GM23338 (cell line): ENCODE measurements at regions not wholly inside any gene's neighbourhood (a gene's known extent, or its start where the extent isn't known, plus 50 kb on each side); places are given as distances from the start of the nearest gene placed in this dataset.
A peak's percentile ranks its signal among the peaks of the same experiment; 100 is the strongest.

Experiments
- ATAC-seq: fragments of 200-7000 bp; cut with Tn5 transposase; 3 replicates; pipeline ENCODE4 v1.9.1; 2020
- DNase-seq: peaks from one replicate; pipeline ENCODE4 v3.0.0-alpha.2; 2015; ENCODE audit warnings: low spot score
- H2AFZ ChIP-seq: fragments of 200-600 bp; sonication (generic); 2 replicates; pipeline ENCODE4 v1.8.0; 2016; ENCODE audit warnings: antibody characterized with exemption, mild to moderate bottlenecking, moderate library complexity
- H3F3A ChIP-seq: fragments of 200-600 bp; sonication (generic); replicated peaks from 2 replicates; pipeline ENCODE4 v1.8.0; 2017; ENCODE audit warnings: antibody characterized with exemption, mixed run types, low read depth
- H3K27ac ChIP-seq: fragments of 200-600 bp; sonication (generic); 2 replicates; pipeline ENCODE4 v1.6.1; 2016; ENCODE audit warnings: low read depth
- H3K27me3 ChIP-seq: fragments of 200-600 bp; sonication (generic); 2 replicates; pipeline ENCODE4 v1.8.0; 2016; ENCODE audit warnings: mild to moderate bottlenecking, mixed run types, moderate library complexity; ENCODE audit not compliant: insufficient read depth
- H3K36me3 ChIP-seq: fragments of 200-600 bp; sonication (generic); 2 replicates; pipeline ENCODE4 v1.8.0; 2016; ENCODE audit warnings: mild to moderate bottlenecking; ENCODE audit not compliant: insufficient read depth
- H3K4me1 ChIP-seq: fragments of 200-600 bp; sonication (generic); 2 replicates; pipeline ENCODE4 v1.8.0; 2016; ENCODE audit warnings: mild to moderate bottlenecking, moderate library complexity; ENCODE audit not compliant: insufficient read depth
- H3K4me2 ChIP-seq: fragments of 200-600 bp; sonication (generic); 2 replicates; pipeline ENCODE4 v1.7.1; 2017; ENCODE audit warnings: mixed run types
- H3K4me3 ChIP-seq: fragments of 200-600 bp; sonication (generic); 2 replicates; pipeline ENCODE4 v1.6.1; 2016; ENCODE audit warnings: mixed run types
- H3K79me2 ChIP-seq: fragments of 200-600 bp; sonication (generic); replicated peaks from 2 replicates; pipeline ENCODE4 v1.8.0; 2017; ENCODE audit warnings: mild to moderate bottlenecking; ENCODE audit not compliant: insufficient read depth
- H3K9me2 ChIP-seq: fragments of 200-600 bp; sonication (generic); 2 replicates; pipeline ENCODE4 v1.8.0; 2017; ENCODE audit not compliant: insufficient read depth
- H4K20me1 ChIP-seq: fragments of 200-600 bp; sonication (generic); replicated peaks from 2 replicates; pipeline ENCODE4 v1.8.0; 2017; ENCODE audit warnings: mild to moderate bottlenecking; ENCODE audit not compliant: insufficient read depth
- H3K27ac Mint-ChIP-seq: 2 replicates; pipeline ENCODE4 v1.8.0; 2020; ENCODE audit warnings: inconsistent platforms, mild to moderate bottlenecking, moderate library complexity, mixed read lengths
- H3K27me3 Mint-ChIP-seq: 3 replicates; pipeline ENCODE4 v1.8.0; 2022; ENCODE audit warnings: low read depth, mild to moderate bottlenecking, moderate library complexity, mixed read lengths, inconsistent platforms; ENCODE audit not compliant: insufficient read depth, poor library complexity
- H3K36me3 Mint-ChIP-seq: 3 replicates; pipeline ENCODE4 v1.8.0; 2021; ENCODE audit warnings: low read depth, mild to moderate bottlenecking, inconsistent platforms, moderate library complexity, mixed read lengths
- H3K4me1 Mint-ChIP-seq: 3 replicates; pipeline ENCODE4 v1.8.0; 2020; ENCODE audit warnings: mild to moderate bottlenecking, inconsistent platforms, mixed read lengths
- H3K4me3 Mint-ChIP-seq: 3 replicates; pipeline ENCODE4 v1.8.0; 2021; ENCODE audit warnings: moderate library complexity, mild to moderate bottlenecking, inconsistent platforms, mixed read lengths
- H3K9me3 Mint-ChIP-seq: 3 replicates; pipeline ENCODE4 v1.8.0; 2020; ENCODE audit warnings: moderate library complexity, mild to moderate bottlenecking, inconsistent platforms, mixed read lengths
- CREB1 ChIP-seq: fragments of 250-450 bp; sonication (Bioruptor Pico); IDR thresholded peaks from 2 replicates; pipeline ENCODE4 v1.5.0; 2020; ENCODE audit warnings: low read depth, mild to moderate bottlenecking, moderate library complexity
- EZH2 ChIP-seq: fragments of 200-600 bp; sonication (generic); IDR thresholded peaks from one replicate; pipeline ENCODE4 v1.8.0; 2017; ENCODE audit warnings: antibody characterized with exemption, mild to moderate bottlenecking, low read depth; ENCODE audit not compliant: unreplicated experiment
- EZH2phosphoT487 ChIP-seq: fragments of 200-600 bp; sonication (generic); IDR thresholded peaks from one replicate; pipeline ENCODE4 v1.8.1; 2018; ENCODE audit warnings: antibody characterized with exemption; ENCODE audit not compliant: unreplicated experiment
- JUNB ChIP-seq: IDR thresholded peaks from one replicate; pipeline ENCODE4 v1.6.1; 2016; ENCODE audit warnings: antibody characterized with exemption; ENCODE audit not compliant: unreplicated experiment
- NANOG ChIP-seq: IDR thresholded peaks from 2 replicates; pipeline ENCODE4 v1.6.1; 2016; ENCODE audit warnings: antibody characterized with exemption, borderline replicate concordance
- POLR2AphosphoS5 ChIP-seq: IDR thresholded peaks from 2 replicates; pipeline ENCODE4 v1.6.1; 2016; ENCODE audit warnings: antibody characterized with exemption, low read depth
- STAT1 ChIP-seq: IDR thresholded peaks from one replicate; pipeline ENCODE4 v1.6.1; 2016; ENCODE audit warnings: antibody characterized with exemption; ENCODE audit not compliant: unreplicated experiment
- ZNF114 ChIP-seq: fragments of 250-450 bp; sonication (Bioruptor Pico); IDR thresholded peaks from 2 replicates; pipeline ENCODE4 v1.5.0; 2020; ENCODE audit warnings: mild to moderate bottlenecking, moderate library complexity
- ZNF331 ChIP-seq: fragments of 250-450 bp; sonication (Bioruptor Pico); IDR thresholded peaks from 2 replicates; pipeline ENCODE4 v1.5.0; 2020; ENCODE audit warnings: low read depth, mild to moderate bottlenecking, moderate library complexity
- TF ChIP-seq, protein P1 (sequence below): fragments of 250-450 bp; sonication (Bioruptor Pico); IDR thresholded peaks from 2 replicates; pipeline ENCODE4 v1.5.0; 2020; ENCODE audit warnings: mild to moderate bottlenecking, moderate library complexity
- TF ChIP-seq, protein P2 (sequence below): IDR thresholded peaks from one replicate; pipeline ENCODE4 v1.6.1; 2018; ENCODE audit warnings: antibody characterized with exemption; ENCODE audit not compliant: unreplicated experiment
- TF ChIP-seq, protein P3 (sequence below), 2 experiments: fragments of 200-600 bp in 1 of 2; sonication (generic) in 1 of 2; conservative IDR thresholded peaks; 2 replicates each; pipeline versions ENCODE4 v1.5.1 to v1.6.1; 2016 to 2017; ENCODE audit warnings: antibody characterized with exemption in 2 of 2, low read depth in 2 of 2, mild to moderate bottlenecking in 2 of 2, moderate library complexity in 1 of 2
- TF ChIP-seq, protein P4 (sequence below): IDR thresholded peaks from 2 replicates; pipeline ENCODE4 v1.6.1; 2016; ENCODE audit warnings: antibody characterized with exemption

DNA sequence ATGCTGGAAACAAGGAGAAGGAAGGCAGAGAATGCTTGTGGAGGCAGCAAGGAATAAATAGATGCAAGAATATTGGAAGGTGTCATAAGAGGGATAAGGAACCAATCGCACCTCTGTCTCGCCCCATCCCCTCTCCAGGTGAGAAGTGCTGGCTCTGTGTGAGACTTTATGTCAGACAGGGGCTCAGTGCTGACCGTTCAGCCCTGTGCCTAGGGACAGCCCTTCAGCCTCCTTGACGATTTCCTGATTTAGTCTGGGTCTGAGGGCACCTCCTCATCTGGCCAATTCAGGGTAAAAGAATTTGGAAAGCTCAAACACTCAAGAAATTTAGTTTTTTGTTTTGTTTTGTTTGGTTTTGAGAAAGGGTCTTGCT is 54.9 kb downstream of the FAM241B start:
- H3K36me3 Mint-ChIP-seq: no peaks in the 10 kb centered on the region
- peak overlapping the region; percentile 78; the same call in 1 of the 2 replicates for H2AFZ ChIP-seq
- no peak overlapping the region for H3K27ac Mint-ChIP-seq
- no peaks in the 10 kb centered on the region for H3K79me2 ChIP-seq
- H3F3A ChIP-seq: no peaks in the 10 kb centered on the region
- ATAC-seq (peak; percentile 34), DNase-seq (no peak)
- H3K27ac ChIP-seq: no peak overlapping the region
- no peaks in the 10 kb centered on the region for H3K27me3 ChIP-seq
- H3K4me3 Mint-ChIP-seq: no peak overlapping the region
- H3K36me3 ChIP-seq: no peaks in the 10 kb centered on the region
- peaks cover 13% of the 10 kb centered on the region for H3K27me3 Mint-ChIP-seq
- no peaks in the 10 kb centered on the region for H3K4me1 ChIP-seq
- 0 out of 2 replicates have a peak, but pooled peaks cover 4% of the 10 kb centered on the region for H3K9me2 ChIP-seq
- TF ChIP-seq EZH2phosphoT487 (no peak), NANOG (no peak), ZNF114 (no peak), ZNF331 (CRISPR knock-in tag) (no peak), EZH2 (no peak), JUNB (no peak), POLR2AphosphoS5 (no peak), CREB1 (CRISPR knock-in tag) (no peak), STAT1 (no peak)
- TF ChIP-seq, protein P1, sequence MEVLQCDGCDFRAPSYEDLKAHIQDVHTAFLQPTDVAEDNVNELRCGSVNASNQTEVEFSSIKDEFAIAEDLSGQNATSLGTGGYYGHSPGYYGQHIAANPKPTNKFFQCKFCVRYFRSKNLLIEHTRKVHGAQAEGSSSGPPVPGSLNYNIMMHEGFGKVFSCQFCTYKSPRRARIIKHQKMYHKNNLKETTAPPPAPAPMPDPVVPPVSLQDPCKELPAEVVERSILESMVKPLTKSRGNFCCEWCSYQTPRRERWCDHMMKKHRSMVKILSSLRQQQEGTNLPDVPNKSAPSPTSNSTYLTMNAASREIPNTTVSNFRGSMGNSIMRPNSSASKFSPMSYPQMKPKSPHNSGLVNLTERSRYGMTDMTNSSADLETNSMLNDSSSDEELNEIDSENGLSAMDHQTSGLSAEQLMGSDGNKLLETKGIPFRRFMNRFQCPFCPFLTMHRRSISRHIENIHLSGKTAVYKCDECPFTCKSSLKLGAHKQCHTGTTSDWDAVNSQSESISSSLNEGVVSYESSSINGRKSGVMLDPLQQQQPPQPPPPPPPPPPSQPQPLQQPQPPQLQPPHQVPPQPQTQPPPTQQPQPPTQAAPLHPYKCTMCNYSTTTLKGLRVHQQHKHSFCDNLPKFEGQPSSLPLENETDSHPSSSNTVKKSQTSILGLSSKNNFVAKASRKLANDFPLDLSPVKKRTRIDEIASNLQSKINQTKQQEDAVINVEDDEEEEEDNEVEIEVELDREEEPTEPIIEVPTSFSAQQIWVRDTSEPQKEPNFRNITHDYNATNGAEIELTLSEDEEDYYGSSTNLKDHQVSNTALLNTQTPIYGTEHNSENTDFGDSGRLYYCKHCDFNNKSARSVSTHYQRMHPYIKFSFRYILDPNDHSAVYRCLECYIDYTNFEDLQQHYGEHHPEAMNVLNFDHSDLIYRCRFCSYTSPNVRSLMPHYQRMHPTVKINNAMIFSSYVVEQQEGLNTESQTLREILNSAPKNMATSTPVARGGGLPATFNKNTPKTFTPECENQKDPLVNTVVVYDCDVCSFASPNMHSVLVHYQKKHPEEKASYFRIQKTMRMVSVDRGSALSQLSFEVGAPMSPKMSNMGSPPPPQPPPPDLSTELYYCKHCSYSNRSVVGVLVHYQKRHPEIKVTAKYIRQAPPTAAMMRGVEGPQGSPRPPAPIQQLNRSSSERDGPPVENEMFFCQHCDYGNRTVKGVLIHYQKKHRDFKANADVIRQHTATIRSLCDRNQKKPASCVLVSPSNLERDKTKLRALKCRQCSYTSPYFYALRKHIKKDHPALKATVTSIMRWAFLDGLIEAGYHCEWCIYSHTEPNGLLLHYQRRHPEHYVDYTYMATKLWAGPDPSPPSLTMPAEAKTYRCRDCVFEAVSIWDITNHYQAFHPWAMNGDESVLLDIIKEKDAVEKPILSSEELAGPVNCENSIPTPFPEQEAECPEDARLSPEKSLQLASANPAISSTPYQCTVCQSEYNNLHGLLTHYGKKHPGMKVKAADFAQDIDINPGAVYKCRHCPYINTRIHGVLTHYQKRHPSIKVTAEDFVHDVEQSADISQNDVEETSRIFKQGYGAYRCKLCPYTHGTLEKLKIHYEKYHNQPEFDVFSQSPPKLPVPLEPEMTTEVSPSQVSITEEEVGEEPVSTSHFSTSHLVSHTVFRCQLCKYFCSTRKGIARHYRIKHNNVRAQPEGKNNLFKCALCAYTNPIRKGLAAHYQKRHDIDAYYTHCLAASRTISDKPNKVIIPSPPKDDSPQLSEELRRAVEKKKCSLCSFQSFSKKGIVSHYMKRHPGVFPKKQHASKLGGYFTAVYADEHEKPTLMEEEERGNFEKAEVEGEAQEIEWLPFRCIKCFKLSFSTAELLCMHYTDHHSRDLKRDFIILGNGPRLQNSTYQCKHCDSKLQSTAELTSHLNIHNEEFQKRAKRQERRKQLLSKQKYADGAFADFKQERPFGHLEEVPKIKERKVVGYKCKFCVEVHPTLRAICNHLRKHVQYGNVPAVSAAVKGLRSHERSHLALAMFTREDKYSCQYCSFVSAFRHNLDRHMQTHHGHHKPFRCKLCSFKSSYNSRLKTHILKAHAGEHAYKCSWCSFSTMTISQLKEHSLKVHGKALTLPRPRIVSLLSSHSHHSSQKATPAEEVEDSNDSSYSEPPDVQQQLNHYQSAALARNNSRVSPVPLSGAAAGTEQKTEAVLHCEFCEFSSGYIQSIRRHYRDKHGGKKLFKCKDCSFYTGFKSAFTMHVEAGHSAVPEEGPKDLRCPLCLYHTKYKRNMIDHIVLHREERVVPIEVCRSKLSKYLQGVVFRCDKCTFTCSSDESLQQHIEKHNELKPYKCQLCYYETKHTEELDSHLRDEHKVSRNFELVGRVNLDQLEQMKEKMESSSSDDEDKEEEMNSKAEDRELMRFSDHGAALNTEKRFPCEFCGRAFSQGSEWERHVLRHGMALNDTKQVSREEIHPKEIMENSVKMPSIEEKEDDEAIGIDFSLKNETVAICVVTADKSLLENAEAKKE (CRISPR knock-in tag): no peak
- TF ChIP-seq, protein P2, sequence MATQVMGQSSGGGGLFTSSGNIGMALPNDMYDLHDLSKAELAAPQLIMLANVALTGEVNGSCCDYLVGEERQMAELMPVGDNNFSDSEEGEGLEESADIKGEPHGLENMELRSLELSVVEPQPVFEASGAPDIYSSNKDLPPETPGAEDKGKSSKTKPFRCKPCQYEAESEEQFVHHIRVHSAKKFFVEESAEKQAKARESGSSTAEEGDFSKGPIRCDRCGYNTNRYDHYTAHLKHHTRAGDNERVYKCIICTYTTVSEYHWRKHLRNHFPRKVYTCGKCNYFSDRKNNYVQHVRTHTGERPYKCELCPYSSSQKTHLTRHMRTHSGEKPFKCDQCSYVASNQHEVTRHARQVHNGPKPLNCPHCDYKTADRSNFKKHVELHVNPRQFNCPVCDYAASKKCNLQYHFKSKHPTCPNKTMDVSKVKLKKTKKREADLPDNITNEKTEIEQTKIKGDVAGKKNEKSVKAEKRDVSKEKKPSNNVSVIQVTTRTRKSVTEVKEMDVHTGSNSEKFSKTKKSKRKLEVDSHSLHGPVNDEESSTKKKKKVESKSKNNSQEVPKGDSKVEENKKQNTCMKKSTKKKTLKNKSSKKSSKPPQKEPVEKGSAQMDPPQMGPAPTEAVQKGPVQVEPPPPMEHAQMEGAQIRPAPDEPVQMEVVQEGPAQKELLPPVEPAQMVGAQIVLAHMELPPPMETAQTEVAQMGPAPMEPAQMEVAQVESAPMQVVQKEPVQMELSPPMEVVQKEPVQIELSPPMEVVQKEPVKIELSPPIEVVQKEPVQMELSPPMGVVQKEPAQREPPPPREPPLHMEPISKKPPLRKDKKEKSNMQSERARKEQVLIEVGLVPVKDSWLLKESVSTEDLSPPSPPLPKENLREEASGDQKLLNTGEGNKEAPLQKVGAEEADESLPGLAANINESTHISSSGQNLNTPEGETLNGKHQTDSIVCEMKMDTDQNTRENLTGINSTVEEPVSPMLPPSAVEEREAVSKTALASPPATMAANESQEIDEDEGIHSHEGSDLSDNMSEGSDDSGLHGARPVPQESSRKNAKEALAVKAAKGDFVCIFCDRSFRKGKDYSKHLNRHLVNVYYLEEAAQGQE: no peak
- TF ChIP-seq, protein P3, sequence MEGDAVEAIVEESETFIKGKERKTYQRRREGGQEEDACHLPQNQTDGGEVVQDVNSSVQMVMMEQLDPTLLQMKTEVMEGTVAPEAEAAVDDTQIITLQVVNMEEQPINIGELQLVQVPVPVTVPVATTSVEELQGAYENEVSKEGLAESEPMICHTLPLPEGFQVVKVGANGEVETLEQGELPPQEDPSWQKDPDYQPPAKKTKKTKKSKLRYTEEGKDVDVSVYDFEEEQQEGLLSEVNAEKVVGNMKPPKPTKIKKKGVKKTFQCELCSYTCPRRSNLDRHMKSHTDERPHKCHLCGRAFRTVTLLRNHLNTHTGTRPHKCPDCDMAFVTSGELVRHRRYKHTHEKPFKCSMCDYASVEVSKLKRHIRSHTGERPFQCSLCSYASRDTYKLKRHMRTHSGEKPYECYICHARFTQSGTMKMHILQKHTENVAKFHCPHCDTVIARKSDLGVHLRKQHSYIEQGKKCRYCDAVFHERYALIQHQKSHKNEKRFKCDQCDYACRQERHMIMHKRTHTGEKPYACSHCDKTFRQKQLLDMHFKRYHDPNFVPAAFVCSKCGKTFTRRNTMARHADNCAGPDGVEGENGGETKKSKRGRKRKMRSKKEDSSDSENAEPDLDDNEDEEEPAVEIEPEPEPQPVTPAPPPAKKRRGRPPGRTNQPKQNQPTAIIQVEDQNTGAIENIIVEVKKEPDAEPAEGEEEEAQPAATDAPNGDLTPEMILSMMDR (conservative IDR thresholded peaks at IDR 0.05; ENCODE audit: low read depth in 2 of 2): no peak
- TF ChIP-seq, protein P4, sequence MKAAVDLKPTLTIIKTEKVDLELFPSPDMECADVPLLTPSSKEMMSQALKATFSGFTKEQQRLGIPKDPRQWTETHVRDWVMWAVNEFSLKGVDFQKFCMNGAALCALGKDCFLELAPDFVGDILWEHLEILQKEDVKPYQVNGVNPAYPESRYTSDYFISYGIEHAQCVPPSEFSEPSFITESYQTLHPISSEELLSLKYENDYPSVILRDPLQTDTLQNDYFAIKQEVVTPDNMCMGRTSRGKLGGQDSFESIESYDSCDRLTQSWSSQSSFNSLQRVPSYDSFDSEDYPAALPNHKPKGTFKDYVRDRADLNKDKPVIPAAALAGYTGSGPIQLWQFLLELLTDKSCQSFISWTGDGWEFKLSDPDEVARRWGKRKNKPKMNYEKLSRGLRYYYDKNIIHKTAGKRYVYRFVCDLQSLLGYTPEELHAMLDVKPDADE: no peak
- peaks cover 10% of the 10 kb centered on the region; the same call in 2 of the 3 replicates for H3K4me1 Mint-ChIP-seq
- H4K20me1 ChIP-seq: no peaks in the 10 kb centered on the region
- H3K9me3 Mint-ChIP-seq: no peaks in the 10 kb centered on the region; the same call in 2 of the 3 replicates
- H3K4me3 ChIP-seq: no peak overlapping the region
- no peak overlapping the region for H3K4me2 ChIP-seq
